Activated T-cell treated with anti-CD3 and anti-CD28 coated beads, Interleukin-2, amount 50 U/mL, for 72 hours (primary cell): ENCODE measurements at regions not wholly inside any gene's neighbourhood (a gene's known extent, or its start where the extent isn't known, plus 50 kb on each side); places are given as distances from the start of the nearest gene placed in this dataset.
"Not testable (repeated sequence)": the region's sequence is repeated elsewhere in the genome, so short reads cannot be mapped to it uniquely, and the experiment has no call there.

Source experiments
- ATAC-seq, 2 donors: fragments of 150-1000 bp; cut with Tn5 transposase; replicated peaks in 1 of 2; 2 replicates each; pipeline ENCODE4 v1.10.0; 2021; ENCODE audit warnings: moderate library complexity in 2 of 2, mild to moderate bottlenecking in 1 of 2
- DNase-seq, 2 donors: peaks; one replicate each; pipeline ENCODE4 v3.0.0; 2021 to 2022; ENCODE audit warnings: mixed read lengths in 1 of 2
- H3K27ac Mint-ChIP-seq: one replicate; pipeline ENCODE4 v1.8.0; 2022; ENCODE audit warnings: mild to moderate bottlenecking, moderate library complexity, mixed read lengths
- H3K27me3 Mint-ChIP-seq: one replicate; pipeline ENCODE4 v1.8.0; 2022; ENCODE audit warnings: low read depth, mixed read lengths
- H3K36me3 Mint-ChIP-seq, 2 donors: one replicate each; pipeline ENCODE4 v1.8.0; 2022; ENCODE audit warnings: mixed read lengths in 2 of 2, mild to moderate bottlenecking in 1 of 2; ENCODE audit not compliant: insufficient read depth in 2 of 2
- H3K4me1 Mint-ChIP-seq: one replicate; pipeline ENCODE4 v1.8.0; 2022; ENCODE audit warnings: low read depth, mixed read lengths
- H3K4me3 Mint-ChIP-seq, 2 donors: one replicate each; pipeline ENCODE4 v1.8.0; 2022; ENCODE audit warnings: mild to moderate bottlenecking in 2 of 2, mixed read lengths in 2 of 2, moderate library complexity in 2 of 2
- H3K9me3 Mint-ChIP-seq, 2 donors: one replicate each; pipeline ENCODE4 v1.8.0; 2022; ENCODE audit warnings: mixed read lengths in 2 of 2

GRCh38 chr3:59245300-59245858, 195.6 kb upstream of the CFAP20DC start:
- H3K27me3 Mint-ChIP-seq, result no peaks in the 10 kb centered on the region
- no peak overlapping the region for H3K27ac Mint-ChIP-seq
- H3K4me1 Mint-ChIP-seq, result peaks cover 6% of the 10 kb centered on the region
- ATAC-seq (no peak), DNase-seq (no peak)
- peaks cover 7 to 21% of the 10 kb centered on the region in 2 donors for H3K36me3 Mint-ChIP-seq
- peaks cover 6 to 17% of the 10 kb centered on the region in 2 donors for H3K9me3 Mint-ChIP-seq
- no peak overlapping the region for H3K4me3 Mint-ChIP-seq

- Mint-ChIP-seq H3K9me3 (peaks cover 6 to 16% of the 10 kb centered on the region in 2 donors), H3K4me1 (peaks cover 6% of the 10 kb centered on the region)
- no peak for DNase-seq
Observed at GRCh38 chr3:59244343-59244742, 194.5 kb upstream of the CFAP20DC start.

GRCh38 chr3:59243476-59243875, 193.7 kb upstream of the CFAP20DC start:
- H3K4me3 Mint-ChIP-seq, result no peak overlapping the region
- H3K9me3 Mint-ChIP-seq, result peaks cover 4 to 10% of the 10 kb centered on the region in 2 donors
- H3K27me3 Mint-ChIP-seq, result peaks cover 9% of the 10 kb centered on the region
- no peak for ATAC-seq
- no peak for DNase-seq
- H3K27ac Mint-ChIP-seq, result no peak overlapping the region
- H3K36me3 Mint-ChIP-seq, result peaks cover 7 to 12% of the 10 kb centered on the region in 2 donors
- H3K4me1 Mint-ChIP-seq, result peaks cover 6% of the 10 kb centered on the region

More at GRCh38 chr3:59244343-59244742, 194.5 kb upstream of the CFAP20DC start:
- Mint-ChIP-seq H3K27ac (no peak overlapping the region), H3K4me3 (no peak overlapping the region), H3K27me3 (peaks cover under 1% of the 10 kb centered on the region), H3K36me3 (peaks cover 7 to 18% of the 10 kb centered on the region in 2 donors)
- no peak for ATAC-seq

- H3K27ac Mint-ChIP-seq, result peak overlapping the region; percentile 17
- H3K36me3 Mint-ChIP-seq, result peaks cover 7 to 10% of the 10 kb centered on the region in 2 donors
- DNase-seq, result no peak
- H3K4me3 Mint-ChIP-seq, result no peak overlapping the region
- peaks cover 4% of the 10 kb centered on the region for H3K4me1 Mint-ChIP-seq
- H3K27me3 Mint-ChIP-seq, result peaks cover 10% of the 10 kb centered on the region
- H3K9me3 Mint-ChIP-seq, result peaks cover 4 to 10% of the 10 kb centered on the region in 2 donors
- peak in 1 of 2 donors; percentile 21 for ATAC-seq
Observed at GRCh38 chr3:59240666-59241255, 190.9 kb upstream of the CFAP20DC start.

GRCh38 chr3:59237121-59237520, 187.3 kb upstream of the CFAP20DC start:
- peaks cover 10% of the 10 kb centered on the region for H3K27me3 Mint-ChIP-seq
- H3K4me1 Mint-ChIP-seq, result peaks cover 16% of the 10 kb centered on the region
- H3K36me3 Mint-ChIP-seq, result peaks cover 0 to 7% of the 10 kb centered on the region in 2 donors
- no peak for ATAC-seq
- DNase-seq, result no peak
- H3K9me3 Mint-ChIP-seq, result peaks cover 0 to 1% of the 10 kb centered on the region in 2 donors
- H3K4me3 Mint-ChIP-seq, result no peak overlapping the region
- no peak overlapping the region for H3K27ac Mint-ChIP-seq

DNA sequence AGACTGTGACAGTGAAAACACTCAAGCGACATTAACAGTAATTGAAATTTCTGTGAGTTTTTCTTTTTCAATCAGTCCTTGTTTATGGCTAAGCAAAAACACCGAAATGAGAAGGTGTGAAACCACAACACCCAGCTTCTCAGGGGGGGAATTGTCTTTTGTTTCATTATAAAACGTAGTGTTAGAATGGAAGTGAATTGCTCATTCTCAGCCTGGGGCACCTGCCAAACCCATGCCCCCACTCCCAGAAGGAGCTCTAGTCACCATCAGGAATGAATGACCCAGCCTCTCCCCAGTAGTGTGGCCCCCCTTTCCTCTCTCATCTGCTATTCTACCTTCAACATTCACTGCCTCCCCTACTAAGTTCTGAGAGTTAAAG, 185.8 kb upstream of the CFAP20DC start:
- peak; percentile 96 to 97 for ATAC-seq
- H3K4me3 Mint-ChIP-seq, result peak overlapping the region; percentile 33 to 45
- H3K36me3 Mint-ChIP-seq, result peaks cover 7 to 13% of the 10 kb centered on the region in 2 donors
- H3K27ac Mint-ChIP-seq, result no peak overlapping the region
- peaks cover 10% of the 10 kb centered on the region for H3K27me3 Mint-ChIP-seq
- peaks cover 3 to 10% of the 10 kb centered on the region in 2 donors for H3K9me3 Mint-ChIP-seq
- peaks cover 16% of the 10 kb centered on the region for H3K4me1 Mint-ChIP-seq
- peak; percentile 57 to 60 for DNase-seq

GRCh38 chr3:59234884-59235633, 185.2 kb upstream of the CFAP20DC start:
- peaks cover 16% of the 10 kb centered on the region for H3K4me1 Mint-ChIP-seq
- ATAC-seq, result peak; percentile 13 to 16
- H3K4me3 Mint-ChIP-seq, result peak overlapping the region in 1 of 2 donors; percentile 45

DNA sequence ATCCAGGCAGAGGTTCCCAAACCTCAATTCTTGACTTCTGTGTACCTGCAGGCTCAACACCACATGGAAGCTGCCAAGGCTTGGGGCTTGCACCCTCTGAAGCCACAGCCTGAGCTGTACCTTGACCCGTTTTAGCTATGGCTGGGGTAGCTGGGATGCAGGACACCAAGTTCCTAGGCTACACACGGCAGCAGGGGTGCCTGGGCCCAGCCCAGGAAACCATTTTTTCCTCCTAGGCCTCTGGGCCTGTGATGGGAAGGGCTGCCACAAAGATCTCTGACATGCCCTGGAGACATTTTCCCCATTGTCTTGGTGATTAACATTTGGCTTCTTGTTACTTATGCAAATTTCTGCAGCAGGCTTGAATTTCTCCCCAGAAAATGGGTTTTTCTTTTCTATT, 180.6 kb upstream of the CFAP20DC start:
- ATAC-seq, H3K4me3 Mint-ChIP-seq, H3K27me3 Mint-ChIP-seq, H3K27ac Mint-ChIP-seq, H3K4me1 Mint-ChIP-seq, DNase-seq: not testable (repeated sequence)
- peaks cover 12 to 29% of the 10 kb centered on the region in 2 donors for H3K36me3 Mint-ChIP-seq
- H3K9me3 Mint-ChIP-seq, result peaks cover 4 to 16% of the 10 kb centered on the region in 2 donors

More at GRCh38 chr3:59234884-59235633, 185.2 kb upstream of the CFAP20DC start:
- H3K9me3 Mint-ChIP-seq, result peaks cover 3 to 12% of the 10 kb centered on the region in 2 donors
- H3K36me3 Mint-ChIP-seq, result peaks cover 7 to 18% of the 10 kb centered on the region in 2 donors
- peaks cover 10% of the 10 kb centered on the region for H3K27me3 Mint-ChIP-seq
- H3K27ac Mint-ChIP-seq, result no peak overlapping the region
- no peak for DNase-seq

DNA sequence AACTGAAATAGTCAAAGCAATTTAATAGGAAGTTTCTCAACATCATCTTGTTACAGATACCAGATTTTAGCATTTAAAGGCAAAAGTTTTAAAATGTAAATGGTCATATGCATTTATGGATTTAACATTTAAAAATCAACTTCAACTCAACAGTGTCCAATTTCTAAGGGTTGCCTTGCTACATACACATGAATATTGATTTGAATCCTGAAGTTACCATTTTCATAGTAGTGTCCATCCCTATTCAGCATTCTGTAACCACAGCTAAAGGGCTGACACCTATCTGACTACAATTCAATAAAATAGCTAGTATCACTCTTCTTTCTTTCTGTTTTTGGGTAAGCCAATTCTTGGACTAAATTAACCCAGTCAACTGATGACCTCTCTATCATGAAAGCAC, 164.0 kb upstream of the CFAP20DC start:
- peaks cover 13% of the 10 kb centered on the region for H3K27me3 Mint-ChIP-seq
- H3K36me3 Mint-ChIP-seq, result no peaks in the 10 kb centered on the region
- no peak for DNase-seq

GRCh38 chr3:59212128-59212779, 162.4 kb upstream of the CFAP20DC start:
- Mint-ChIP-seq H3K27me3 (peaks cover 28% of the 10 kb centered on the region), H3K4me1 (no peaks in the 10 kb centered on the region), H3K27ac (no peak overlapping the region), H3K36me3 (no peaks in the 10 kb centered on the region), H3K9me3 (no peaks in the 10 kb centered on the region), H3K4me3 (no peak overlapping the region)
- peak; percentile 60 to 71 for ATAC-seq
- peak in 1 of 2 donors; percentile 24 for DNase-seq

More for the DNA sequence above, 164.0 kb upstream of the CFAP20DC start:
- Mint-ChIP-seq H3K9me3 (no peaks in the 10 kb centered on the region), H3K4me1 (no peaks in the 10 kb centered on the region), H3K4me3 (no peak overlapping the region), H3K27ac (no peak overlapping the region)
- ATAC-seq, result no peak

- no peak for ATAC-seq
- H3K9me3 Mint-ChIP-seq, result no peaks in the 10 kb centered on the region
- no peaks in the 10 kb centered on the region for H3K4me1 Mint-ChIP-seq
- no peak overlapping the region for H3K4me3 Mint-ChIP-seq
- no peaks in the 10 kb centered on the region for H3K36me3 Mint-ChIP-seq
- H3K27ac Mint-ChIP-seq, result no peak overlapping the region
- H3K27me3 Mint-ChIP-seq, result peaks cover 40% of the 10 kb centered on the region
- DNase-seq, result no peak
Observed at GRCh38 chr3:59210260-59210659, 160.4 kb upstream of the CFAP20DC start.

- H3K27ac Mint-ChIP-seq, result no peak overlapping the region
- H3K4me1 Mint-ChIP-seq, result no peaks in the 10 kb centered on the region
- no peaks in the 10 kb centered on the region for H3K36me3 Mint-ChIP-seq
- H3K4me3 Mint-ChIP-seq, result no peak overlapping the region
- no peaks in the 10 kb centered on the region for H3K9me3 Mint-ChIP-seq
- no peak for DNase-seq
- ATAC-seq, result no peak
- no peaks in the 10 kb centered on the region for H3K27me3 Mint-ChIP-seq
Observed at GRCh38 chr3:59192473-59192872, 142.6 kb upstream of the CFAP20DC start.

DNA sequence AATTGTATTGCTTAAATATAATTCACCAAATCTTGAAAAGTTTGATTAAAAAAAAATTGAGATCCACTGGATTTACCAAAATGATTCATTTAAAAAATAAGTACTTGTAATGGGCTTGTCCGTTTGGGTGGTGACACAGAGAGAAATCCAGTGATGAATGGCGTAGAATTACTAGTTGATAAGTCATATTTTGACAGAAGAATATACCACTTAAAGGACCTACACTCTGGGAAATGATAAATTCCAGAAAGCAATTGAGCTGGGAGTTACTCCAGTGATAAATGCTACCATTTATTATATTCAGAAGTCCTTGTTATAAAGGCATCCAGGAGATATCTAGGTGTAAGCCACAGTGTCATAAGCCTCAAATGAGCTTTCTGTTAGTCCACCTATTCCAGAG, 141.8 kb upstream of the CFAP20DC start:
- Mint-ChIP-seq H3K4me3 (no peak overlapping the region), H3K4me1 (no peaks in the 10 kb centered on the region), H3K27ac (no peak overlapping the region), H3K9me3 (no peaks in the 10 kb centered on the region), H3K27me3 (no peaks in the 10 kb centered on the region), H3K36me3 (no peaks in the 10 kb centered on the region)
- DNase-seq (no peak), ATAC-seq (no peak)
